NCI-H2227 (cell line): ENCODE measurements at regions not wholly inside any gene's neighbourhood (a gene's known extent, or its start where the extent isn't known, plus 50 kb on each side); places are given as distances from the start of the nearest gene placed in this dataset.
"Not testable (repeated sequence)": the region's sequence is repeated elsewhere in the genome, so short reads cannot be mapped to it uniquely, and the experiment has no call there.

Experiments
- DNase-seq: peaks from one replicate; lab custom pipeline; 2025; ENCODE audit not compliant: unreplicated experiment; lab: John Stamatoyannopoulos, UW

DNA sequence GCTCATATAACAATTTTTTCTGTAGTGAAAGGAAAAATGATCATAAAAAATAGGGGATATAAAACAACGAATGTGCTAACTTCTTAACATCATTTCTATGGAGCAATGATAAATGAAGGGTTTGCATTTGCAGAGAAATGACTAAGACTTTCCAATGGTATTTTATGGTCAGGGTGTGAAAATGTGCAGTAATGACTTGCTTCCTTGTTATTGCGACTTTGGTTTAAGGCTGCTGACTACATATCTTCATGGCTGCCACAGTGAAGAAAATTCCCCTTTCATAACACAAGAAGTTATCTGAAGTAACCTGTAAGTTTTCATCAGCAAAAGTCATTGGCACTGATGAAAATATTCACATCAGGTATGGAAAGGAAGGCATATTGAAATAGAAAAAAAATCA lies 166.1 kb upstream of the NRG3 start:
- DNase-seq = no peak

DNA sequence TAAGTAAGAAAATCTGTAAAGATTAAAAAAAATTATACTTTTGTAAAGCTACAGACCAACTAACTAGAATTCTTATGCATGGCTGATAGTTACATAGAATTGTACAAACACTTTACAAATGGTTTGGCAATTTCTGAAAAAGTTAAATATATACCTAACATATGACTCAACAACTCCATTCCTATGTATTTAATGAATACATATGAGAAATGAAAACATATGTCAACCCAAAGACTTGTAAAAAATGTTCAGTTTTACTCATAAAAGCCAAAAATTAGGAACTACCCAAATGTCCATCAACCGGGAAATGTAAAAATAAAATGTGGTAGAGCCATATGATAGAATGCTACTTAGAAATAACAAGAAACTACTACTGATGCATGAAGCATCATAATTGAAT lies 152.6 kb upstream of the NRG3 start:
- no peak for DNase-seq

DNA sequence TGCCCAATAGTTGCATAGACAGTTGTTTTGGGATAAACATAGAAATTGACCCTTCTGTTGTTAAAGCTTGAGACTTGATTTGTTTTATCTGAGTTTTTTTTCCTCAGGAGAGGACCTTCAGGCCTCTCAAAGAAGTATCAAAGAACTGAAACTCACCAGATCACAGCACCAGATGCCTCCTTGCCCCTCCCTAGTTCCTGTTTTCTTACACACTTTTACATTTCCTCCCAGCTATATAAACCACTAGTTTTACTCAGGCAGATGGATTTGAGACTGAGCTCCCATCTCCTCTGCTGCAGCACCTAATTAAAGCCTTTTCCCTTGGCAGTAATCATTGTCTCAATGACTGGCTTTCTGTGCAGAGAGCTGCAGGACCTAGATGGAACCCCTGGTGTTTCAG lies 150.6 kb upstream of the NRG3 start:
- no peak for DNase-seq

DNA sequence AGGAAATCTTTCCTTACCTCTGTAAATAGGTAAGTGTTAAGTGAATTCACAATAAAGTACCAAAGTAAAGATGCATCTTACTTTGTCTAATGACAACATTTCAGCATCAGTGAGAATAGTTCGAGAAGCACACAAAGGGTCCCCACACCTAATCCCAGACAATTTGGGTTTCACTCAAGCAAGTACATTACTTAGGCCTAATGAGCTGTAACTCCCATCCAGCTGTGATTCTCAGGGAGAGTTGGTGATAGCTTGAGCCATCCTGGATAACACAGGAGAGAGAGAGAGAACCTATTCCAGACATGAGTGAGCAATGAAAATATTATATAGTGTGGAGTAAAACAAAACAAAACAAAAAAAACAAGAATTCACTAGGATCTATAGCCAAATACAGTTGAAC lies 149.1 kb upstream of the NRG3 start:
- DNase-seq = no peak

DNA sequence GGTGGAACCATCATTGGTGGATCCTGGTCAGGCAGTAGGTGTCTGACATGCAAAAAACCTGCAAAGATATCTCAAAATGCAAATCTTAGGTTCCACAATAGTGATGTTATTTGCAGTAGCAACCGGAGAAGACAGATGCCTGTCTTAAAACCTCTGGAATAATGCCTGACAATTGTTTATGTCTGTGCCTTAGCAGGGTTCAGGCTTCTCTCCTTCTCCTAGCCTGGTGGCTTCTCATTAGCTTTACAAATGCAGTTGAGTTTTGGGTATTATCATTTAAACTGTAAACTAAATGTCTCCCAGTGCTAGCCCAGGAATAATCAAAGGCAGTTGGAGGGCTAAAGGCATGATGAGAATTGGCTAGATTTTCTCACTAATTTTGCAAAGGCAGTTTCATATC lies 146.3 kb upstream of the NRG3 start:
- no peak for DNase-seq

DNA sequence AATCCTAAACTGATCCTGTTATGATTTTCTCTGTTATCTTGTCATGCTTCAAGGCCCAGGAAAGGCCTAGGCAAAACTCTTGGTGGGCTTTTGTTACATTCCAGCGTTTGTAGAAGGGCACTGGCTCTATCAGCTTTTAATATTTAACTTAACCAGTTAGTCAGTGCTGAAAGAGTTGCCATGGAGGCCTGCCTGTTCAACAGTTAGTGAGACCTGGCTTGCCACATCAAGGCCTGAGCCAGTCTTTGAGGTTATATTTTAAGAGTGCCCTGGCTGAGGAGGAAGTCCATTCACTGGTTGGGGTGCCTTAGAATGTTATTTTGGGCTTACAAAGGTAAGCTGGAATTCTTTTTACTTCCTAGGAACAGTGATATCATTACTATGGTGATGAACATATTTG lies 144.1 kb upstream of the NRG3 start:
- DNase-seq = no peak

DNA sequence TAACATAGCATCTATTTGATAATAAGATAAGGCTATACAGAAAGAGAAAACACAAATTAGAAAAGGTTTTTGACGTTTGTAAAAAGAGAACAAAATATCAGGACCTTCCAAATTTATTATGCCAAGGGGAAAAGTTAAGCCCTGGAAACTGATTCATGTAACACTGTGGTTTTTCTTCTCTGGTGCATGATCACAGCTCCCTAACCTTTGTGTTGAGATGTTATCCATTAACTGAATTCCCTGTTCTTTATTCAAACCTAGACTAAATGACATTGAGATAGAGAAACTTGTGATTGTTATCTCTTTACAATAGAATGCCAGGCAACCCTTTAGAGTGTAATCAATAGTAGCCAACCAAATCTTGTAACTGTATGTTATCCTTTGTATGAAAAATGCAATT lies 141.5 kb upstream of the NRG3 start:
- no peak for DNase-seq

DNA sequence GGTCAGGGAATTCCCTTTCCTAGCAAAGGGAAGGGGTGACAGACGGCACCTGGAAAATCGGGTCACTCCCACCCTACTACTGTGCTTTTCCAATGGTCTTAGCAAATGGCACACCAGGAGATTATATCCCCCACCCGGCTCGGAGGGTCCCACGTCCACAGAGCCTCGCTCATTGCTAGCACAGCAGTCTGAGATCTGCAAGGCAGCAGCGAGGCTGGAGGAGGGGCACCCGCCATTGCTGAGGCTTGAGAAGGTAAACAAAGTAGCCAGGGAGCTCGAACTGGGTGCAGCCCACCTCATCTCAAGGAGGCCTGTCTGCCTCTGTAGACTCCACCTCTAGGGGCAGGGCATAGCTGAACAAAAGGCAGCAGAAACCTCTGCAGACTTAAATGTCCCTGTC lies 139.8 kb upstream of the NRG3 start:
- not testable (repeated sequence) for DNase-seq

DNA sequence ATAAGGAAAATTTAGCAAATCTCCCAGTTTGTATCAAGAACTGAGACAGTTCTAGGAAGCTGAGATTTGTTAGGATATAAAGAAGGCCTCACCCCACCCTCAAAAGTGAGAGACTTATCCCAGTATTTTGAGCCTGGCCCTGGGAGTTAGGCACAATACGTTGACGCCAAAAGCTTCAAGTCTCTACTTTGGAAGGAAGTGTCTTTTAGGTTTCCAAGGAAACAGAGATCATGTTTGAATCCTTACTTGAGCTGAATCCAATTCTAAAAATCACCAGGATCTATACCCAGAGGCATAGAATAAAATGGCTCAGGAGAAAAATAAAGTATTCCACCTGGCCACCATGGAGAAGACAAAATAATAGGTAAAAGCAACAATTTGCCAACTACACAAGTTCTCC lies 115.9 kb upstream of the NRG3 start:
- no peak for DNase-seq

DNA sequence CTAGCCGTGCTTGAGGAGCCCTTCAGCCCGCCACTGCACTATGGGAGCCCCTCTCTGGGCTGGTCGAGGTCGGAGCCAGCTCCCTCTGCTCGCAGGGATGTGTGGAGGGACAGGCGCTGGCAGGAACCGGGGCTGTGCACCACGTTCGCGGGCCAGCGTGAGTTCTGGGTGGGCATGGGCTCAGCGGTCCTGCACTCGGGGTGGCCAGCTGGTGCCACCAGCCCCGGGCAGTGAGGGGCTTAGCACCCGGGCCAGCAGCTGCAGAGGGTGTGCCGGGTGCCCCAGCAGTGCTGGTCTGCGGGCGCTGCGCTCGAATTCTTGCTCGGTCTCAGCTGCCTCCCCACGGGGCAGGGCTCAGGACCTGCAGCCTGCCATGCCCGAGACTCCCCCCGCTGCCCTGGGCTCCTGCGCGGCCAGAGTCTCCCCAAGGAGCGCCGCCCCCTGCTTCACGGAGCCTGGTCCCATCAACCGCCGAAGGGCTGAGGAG lies 90.8 kb upstream of the NRG3 start:
- no peak for DNase-seq

DNA sequence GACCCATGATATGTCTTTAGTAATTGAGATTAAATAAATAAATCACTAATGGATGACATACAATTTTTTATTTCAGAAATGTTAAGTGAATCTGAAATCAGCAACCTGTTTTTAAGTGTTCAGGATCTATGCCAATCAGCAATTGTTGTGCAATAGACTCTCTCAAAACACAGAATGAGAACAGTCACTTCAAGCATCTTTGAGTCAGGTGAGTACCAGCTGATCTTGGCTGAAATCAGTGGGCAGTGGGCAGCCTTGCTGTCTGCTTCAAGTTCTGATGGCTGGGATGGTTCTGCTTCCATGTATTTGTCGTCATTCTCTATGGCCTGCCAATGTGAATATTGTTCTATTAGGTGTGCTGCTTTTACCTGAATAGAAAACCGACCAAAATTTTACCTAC lies 82.3 kb upstream of the NRG3 start:
- DNase-seq = no peak

DNA sequence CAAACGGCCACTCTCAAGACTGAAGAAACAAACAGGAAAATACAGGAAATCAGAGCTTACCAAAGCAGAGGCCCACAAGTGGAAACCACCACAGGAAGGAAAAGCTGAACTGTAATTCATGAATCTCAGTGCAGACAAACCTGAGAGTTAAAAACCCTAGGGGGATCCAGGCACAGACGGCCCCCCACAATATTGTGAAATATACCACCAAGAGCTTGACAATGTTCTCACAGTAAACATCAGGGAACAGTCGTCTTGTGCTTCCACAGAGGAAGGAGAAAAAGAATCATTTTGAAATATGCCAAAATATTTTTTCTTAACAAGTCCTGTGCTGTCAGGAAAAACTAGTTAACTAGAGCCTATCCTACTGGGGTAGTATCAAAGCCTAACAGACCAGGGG lies 68.2 kb upstream of the NRG3 start:
- no peak for DNase-seq

DNA sequence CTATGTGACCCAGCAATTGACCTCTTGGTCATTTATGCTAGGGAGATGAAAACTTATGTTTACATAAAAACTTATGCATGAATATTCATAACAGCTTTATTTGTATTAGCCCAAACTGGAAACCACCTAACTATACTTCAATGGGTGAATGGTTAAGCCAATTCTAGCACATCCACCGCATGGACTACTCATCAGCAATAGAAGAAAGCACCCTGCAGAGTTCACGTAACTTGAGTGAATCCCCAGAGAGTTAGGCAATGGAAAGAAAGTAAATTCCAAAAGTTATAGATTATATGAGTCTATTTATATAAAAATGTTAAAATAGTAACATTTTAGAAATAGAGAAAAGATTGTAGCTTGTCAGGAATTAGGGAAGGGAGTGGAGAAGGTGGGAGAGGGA lies 60.2 kb upstream of the NRG3 start:
- DNase-seq = no peak

DNA sequence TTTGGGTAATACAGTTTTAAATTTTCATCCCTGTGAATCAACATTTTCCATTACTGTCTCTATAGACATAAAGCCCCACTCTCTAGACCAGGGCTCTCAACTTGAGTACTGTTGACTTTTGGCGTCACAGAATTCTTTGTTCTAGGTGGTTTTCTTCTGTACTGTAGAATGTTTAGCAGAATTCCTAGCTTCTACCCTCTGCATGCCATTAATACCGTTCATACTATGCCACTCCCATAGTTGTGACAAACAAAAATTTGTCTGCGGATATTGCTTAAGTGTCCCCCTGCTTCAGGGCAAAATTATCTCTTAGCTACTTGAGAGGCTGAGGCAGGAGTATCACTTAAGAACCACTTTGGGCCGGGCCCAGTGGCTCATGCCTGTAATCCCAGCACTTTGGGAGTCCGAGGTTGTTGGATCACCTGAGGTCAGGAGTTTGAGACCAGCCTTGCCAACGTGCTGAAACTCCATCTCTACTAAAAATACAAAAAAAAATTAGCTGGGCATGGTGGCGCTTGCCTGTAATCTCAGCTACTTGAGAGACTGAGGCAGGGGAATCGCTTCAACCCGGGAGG lies 57.3 kb upstream of the NRG3 start:
- DNase-seq = no peak

DNA sequence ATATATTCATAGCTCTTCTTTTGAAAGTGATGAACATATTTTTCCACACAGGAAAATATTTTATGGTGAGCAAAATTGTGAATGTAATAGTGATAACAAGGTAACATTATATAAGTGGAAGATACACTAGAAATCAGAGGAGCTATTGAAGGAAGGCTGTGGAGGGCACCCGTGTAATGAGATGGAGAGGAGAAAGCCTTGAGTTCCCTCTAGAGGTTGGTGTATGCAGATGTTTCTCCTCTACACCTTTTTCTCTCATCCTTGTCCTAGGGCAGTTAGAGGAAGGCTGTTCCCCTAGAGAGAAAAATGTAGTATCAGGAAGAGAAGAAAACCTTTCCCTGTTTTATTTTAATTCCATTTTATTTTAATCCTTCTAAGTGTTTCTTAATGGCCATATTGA lies 54.6 kb upstream of the NRG3 start:
- DNase-seq = no peak
